NCI-H748 (cell line): ENCODE measurements at regions not wholly inside any gene's neighbourhood (a gene's known extent, or its start where the extent isn't known, plus 50 kb on each side); places are given as distances from the start of the nearest gene placed in this dataset.
A peak's percentile ranks its signal among the peaks of the same experiment; 100 is the strongest.
"Not testable (repeated sequence)": the region's sequence is repeated elsewhere in the genome, so short reads cannot be mapped to it uniquely, and the experiment has no call there.

Experiments
- DNase-seq: peaks from one replicate; lab custom pipeline; 2025; ENCODE audit not compliant: unreplicated experiment; lab: John Stamatoyannopoulos, UW

- no peak for DNase-seq
These were observed 66.6 kb downstream of the LACC1 start for GRCh38 chr13:43946281-43946680.

GRCh38 chr13:43947897-43948458 is 68.3 kb downstream of the LACC1 start:
- DNase-seq, result no peak

GRCh38 chr13:43953370-43953769 is 73.7 kb downstream of the LACC1 start:
- no peak for DNase-seq

- DNase-seq, result not testable (repeated sequence)
These were observed 77.3 kb downstream of the LACC1 start for GRCh38 chr13:43956975-43957374.

- no peak for DNase-seq
These were observed 79.6 kb downstream of the LACC1 start for GRCh38 chr13:43959291-43959690.

GRCh38 chr13:43961909-43962308 is 82.2 kb downstream of the LACC1 start:
- DNase-seq, result no peak

- peak; percentile 24 for DNase-seq
These were observed 84.0 kb downstream of the LACC1 start for GRCh38 chr13:43963726-43964125.

GRCh38 chr13:43964698-43965458 is 85.2 kb downstream of the LACC1 start:
- DNase-seq, result no peak

- DNase-seq, result peak; percentile 24
These were observed 85.7 kb downstream of the LACC1 start for GRCh38 chr13:43965459-43965845.

- not testable (repeated sequence) for DNase-seq
These were observed 88.7 kb downstream of the LACC1 start for GRCh38 chr13:43968251-43968942.

- not testable (repeated sequence) for DNase-seq
These were observed 89.4 kb downstream of the LACC1 start for GRCh38 chr13:43968943-43969690.

GRCh38 chr13:43969919-43970318 is 90.2 kb downstream of the LACC1 start:
- not testable (repeated sequence) for DNase-seq

GRCh38 chr13:43970520-43971242 is 91.0 kb downstream of the LACC1 start:
- DNase-seq, result not testable (repeated sequence)

- not testable (repeated sequence) for DNase-seq
These were observed 91.6 kb downstream of the LACC1 start for GRCh38 chr13:43971324-43971723.

- no peak for DNase-seq
These were observed 98.2 kb downstream of the LACC1 start for GRCh38 chr13:43977911-43978310.

GRCh38 chr13:43978688-43979087 is 99.0 kb downstream of the LACC1 start:
- DNase-seq, result no peak

GRCh38 chr13:43979492-43979891 is 99.8 kb downstream of the LACC1 start:
- no peak for DNase-seq

- DNase-seq, result no peak
These were observed 100.9 kb downstream of the LACC1 start for GRCh38 chr13:43980587-43980986.

GRCh38 chr13:43981091-43981490 is 101.4 kb downstream of the LACC1 start:
- DNase-seq, result peak; percentile 34

GRCh38 chr13:43981512-43982301 is 102.0 kb downstream of the LACC1 start:
- no peak for DNase-seq
